GM19438 (cell line): ENCODE measurements at regions not wholly inside any gene's neighbourhood (a gene's known extent, or its start where the extent isn't known, plus 50 kb on each side); places are given as distances from the start of the nearest gene placed in this dataset.

Experiments used
- ATAC-seq: cut with Tn5 transposase; IDR thresholded peaks from one replicate; pipeline ENCODE4 v1.9.1; 2021; ENCODE audit warnings: low read depth; ENCODE audit not compliant: unreplicated experiment

- no peak for ATAC-seq
These were observed 186.7 kb upstream of the SLITRK2 start for GRCh38 chrX:145630806-145631435.

GRCh38 chrX:145631461-145631951 is 186.1 kb upstream of the SLITRK2 start:
- ATAC-seq, result no peak

- ATAC-seq, result no peak
These were observed 163.1 kb upstream of the SLITRK2 start for GRCh38 chrX:145654486-145654885.

GRCh38 chrX:145673841-145674240 is 143.8 kb upstream of the SLITRK2 start:
- no peak for ATAC-seq

- ATAC-seq, result no peak
These were observed 140.4 kb upstream of the SLITRK2 start for GRCh38 chrX:145677109-145677817.

GRCh38 chrX:145682518-145683298 is 134.9 kb upstream of the SLITRK2 start:
- ATAC-seq, result no peak

GRCh38 chrX:145687146-145687545 is 130.5 kb upstream of the SLITRK2 start:
- ATAC-seq, result no peak

GRCh38 chrX:145687707-145688106 is 129.9 kb upstream of the SLITRK2 start:
- no peak for ATAC-seq

- no peak for ATAC-seq
These were observed 123.6 kb upstream of the SLITRK2 start for GRCh38 chrX:145694048-145694447.

- no peak for ATAC-seq
These were observed 101.9 kb upstream of the SLITRK2 start for GRCh38 chrX:145715641-145716138.

- no peak for ATAC-seq
These were observed 101.4 kb upstream of the SLITRK2 start for GRCh38 chrX:145716226-145716625.

GRCh38 chrX:145727476-145727875 is 90.2 kb upstream of the SLITRK2 start:
- no peak for ATAC-seq

GRCh38 chrX:145729635-145730034 is 88.0 kb upstream of the SLITRK2 start:
- ATAC-seq, result no peak

GRCh38 chrX:145735036-145735435 is 82.6 kb upstream of the SLITRK2 start:
- ATAC-seq, result no peak

GRCh38 chrX:145751943-145752342 is 65.7 kb upstream of the SLITRK2 start:
- no peak for ATAC-seq
